ENCODE measurements at regions not wholly inside any gene's neighbourhood (a gene's known extent, or its start where the extent isn't known, plus 50 kb on each side); places are given as distances from the start of the nearest gene placed in this dataset.

GRCh38 chr17:12528036-12528435 lies 137.7 kb upstream of the MYOCD start:
- Mint-ChIP-seq H3K4me1 (peaks cover 13% of the 10 kb centered on the region), H3K9me3 (no peaks in the 10 kb centered on the region), H3K4me3 (no peak overlapping the region), H3K27ac (no peak overlapping the region), H3K36me3 (no peaks in the 10 kb centered on the region), H3K27me3 (ENCODE audit: low read depth) (no peaks in the 10 kb centered on the region)
- DNase-seq (ENCODE audit: low spot score in 2 of 2, unreplicated experiment in 2 of 2), result no peak
- no peak for TF ChIP-seq CTCF (IDR thresholded peaks at IDR 0.05; ENCODE audit: unreplicated experiment)

- peaks cover 9% of the 10 kb centered on the region for H3K4me1 Mint-ChIP-seq
- H3K9me3 Mint-ChIP-seq, result no peaks in the 10 kb centered on the region
- no peak for TF ChIP-seq CTCF (IDR thresholded peaks at IDR 0.05; ENCODE audit: unreplicated experiment)
- no peaks in the 10 kb centered on the region for H3K36me3 Mint-ChIP-seq
- H3K4me3 Mint-ChIP-seq, result no peak overlapping the region
- no peaks in the 10 kb centered on the region for H3K27me3 Mint-ChIP-seq (ENCODE audit: low read depth)
- H3K27ac Mint-ChIP-seq, result no peak overlapping the region
- no peak for DNase-seq (ENCODE audit: low spot score in 2 of 2, unreplicated experiment in 2 of 2)
These were observed 135.5 kb upstream of the MYOCD start for GRCh38 chr17:12530161-12530560.

GRCh38 chr17:12536021-12536420 lies 129.7 kb upstream of the MYOCD start:
- Mint-ChIP-seq H3K4me1 (peaks cover 9% of the 10 kb centered on the region), H3K27me3 (ENCODE audit: low read depth) (no peaks in the 10 kb centered on the region), H3K4me3 (no peak overlapping the region), H3K9me3 (peaks cover 5% of the 10 kb centered on the region), H3K36me3 (no peaks in the 10 kb centered on the region), H3K27ac (peak overlapping the region; percentile 33)
- no peak for TF ChIP-seq CTCF (IDR thresholded peaks at IDR 0.05; ENCODE audit: unreplicated experiment)
- DNase-seq (ENCODE audit: low spot score in 2 of 2, unreplicated experiment in 2 of 2), result no peak

- no peak for TF ChIP-seq CTCF (IDR thresholded peaks at IDR 0.05; ENCODE audit: unreplicated experiment)
- Mint-ChIP-seq H3K27me3 (ENCODE audit: low read depth) (no peaks in the 10 kb centered on the region), H3K4me1 (peaks cover 7% of the 10 kb centered on the region), H3K9me3 (peaks cover 7% of the 10 kb centered on the region), H3K27ac (peak overlapping the region; percentile 33), H3K4me3 (no peak overlapping the region), H3K36me3 (peaks cover 2% of the 10 kb centered on the region)
- no peak for DNase-seq (ENCODE audit: low spot score in 2 of 2, unreplicated experiment in 2 of 2)
These were observed 129.2 kb upstream of the MYOCD start for GRCh38 chr17:12536472-12536871.

GRCh38 chr17:12537436-12537835 lies 128.3 kb upstream of the MYOCD start:
- no peak for DNase-seq (ENCODE audit: low spot score in 2 of 2, unreplicated experiment in 2 of 2)
- no peak overlapping the region for H3K27ac Mint-ChIP-seq
- H3K9me3 Mint-ChIP-seq, result peaks cover 8% of the 10 kb centered on the region
- H3K4me1 Mint-ChIP-seq, result peaks cover 7% of the 10 kb centered on the region
- peaks cover 3% of the 10 kb centered on the region for H3K36me3 Mint-ChIP-seq
- H3K4me3 Mint-ChIP-seq, result no peak overlapping the region
- no peaks in the 10 kb centered on the region for H3K27me3 Mint-ChIP-seq (ENCODE audit: low read depth)
- no peak for TF ChIP-seq CTCF (IDR thresholded peaks at IDR 0.05; ENCODE audit: unreplicated experiment)

- no peak overlapping the region for H3K4me3 Mint-ChIP-seq
- no peaks in the 10 kb centered on the region for H3K27me3 Mint-ChIP-seq (ENCODE audit: low read depth)
- H3K36me3 Mint-ChIP-seq, result peaks cover 3% of the 10 kb centered on the region
- H3K9me3 Mint-ChIP-seq, result peaks cover 8% of the 10 kb centered on the region
- H3K4me1 Mint-ChIP-seq, result peaks cover 7% of the 10 kb centered on the region
- no peak overlapping the region for H3K27ac Mint-ChIP-seq
- TF ChIP-seq CTCF (IDR thresholded peaks at IDR 0.05; ENCODE audit: unreplicated experiment), result no peak
- no peak for DNase-seq (ENCODE audit: low spot score in 2 of 2, unreplicated experiment in 2 of 2)
These were observed 127.7 kb upstream of the MYOCD start for GRCh38 chr17:12538003-12538402.
